NB4 (cell line): ENCODE measurements at regions not wholly inside any gene's neighbourhood (a gene's known extent, or its start where the extent isn't known, plus 50 kb on each side); places are given as distances from the start of the nearest gene placed in this dataset.

ENCODE experiments used
- CTCF ChIP-seq: IDR thresholded peaks from one replicate; pipeline ENCODE4 v1.5.1; 2012; ENCODE audit warnings: low read depth, low read length
- POLR2A ChIP-seq: IDR thresholded peaks from 2 replicates; pipeline ENCODE4 v1.6.1; 2011; ENCODE audit warnings: mild to moderate bottlenecking; ENCODE audit not compliant: insufficient read length; ENCODE audit errors: extremely low read depth

DNA sequence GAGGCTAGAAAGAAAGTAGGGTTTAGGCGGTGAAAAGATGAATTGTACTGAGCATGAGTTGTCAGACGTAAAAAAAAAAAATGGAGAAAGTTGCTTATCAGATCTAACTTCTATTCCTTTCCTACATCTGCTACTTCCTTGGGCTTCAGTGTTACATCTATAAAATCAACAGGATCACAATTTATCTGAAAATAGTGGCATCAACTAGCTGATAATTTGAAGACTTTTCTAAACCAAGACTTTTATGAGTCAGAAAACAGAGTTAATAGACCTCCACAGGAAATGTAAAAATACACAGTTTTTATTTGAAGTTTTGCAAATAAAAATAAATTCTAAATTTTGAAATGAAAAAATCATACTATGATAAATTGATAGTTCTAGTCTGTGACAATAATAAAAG, 399.8 kb downstream of the GRB14 start:
- TF ChIP-seq CTCF (no peak), POLR2A (no peak)
